Psoas muscle (tissue), 7 donors: ENCODE measurements at regions not wholly inside any gene's neighbourhood (a gene's known extent, or its start where the extent isn't known, plus 50 kb on each side); places are given as distances from the start of the nearest gene placed in this dataset.

ENCODE experiments used
- ATAC-seq, 4 donors: fragments of 200-7000 bp; cut with Tn5 transposase; one replicate each; pipeline ENCODE4 v1.9.1; 2020; ENCODE audit warnings: moderate library complexity in 3 of 4, mild to moderate bottlenecking in 2 of 4
- DNase-seq, 2 donors: peaks; one replicate each; pipeline ENCODE4 v3.0.0-alpha.2; 2020
- H3K27ac ChIP-seq: fragments of 200-600 bp; one replicate; pipeline ENCODE4 v1.8.0; 2022
- H3K27me3 ChIP-seq, 3 donors: fragments of 200-600 bp in 1 of 3; one replicate each; pipeline versions ENCODE4 v1.6.1 to v1.8.0; 2013 to 2022; ENCODE audit warnings: low read length in 2 of 3, mild to moderate bottlenecking in 2 of 3, moderate library complexity in 1 of 3; ENCODE audit not compliant: insufficient read depth in 3 of 3
- H3K36me3 ChIP-seq, 2 donors: fragments of 200-600 bp in 1 of 2; one replicate each; pipeline versions ENCODE4 v1.6.1 to v1.8.0; 2013 to 2022; ENCODE audit warnings: low read depth in 1 of 2, mild to moderate bottlenecking in 1 of 2, moderate library complexity in 1 of 2; ENCODE audit not compliant: insufficient read depth in 1 of 2
- H3K4me1 ChIP-seq: fragments of 200-600 bp; one replicate; pipeline ENCODE4 v1.8.0; 2022
- H3K4me3 ChIP-seq: fragments of 200-600 bp; one replicate; pipeline ENCODE4 v1.8.0; 2022; ENCODE audit warnings: mild to moderate bottlenecking
- H3K9me3 ChIP-seq: fragments of 200-600 bp; one replicate; pipeline ENCODE4 v1.8.0; 2022
- CTCF ChIP-seq: fragments of 200-600 bp; IDR thresholded peaks from one replicate; pipeline ENCODE4 v1.8.0; 2022; ENCODE audit warnings: antibody characterized with exemption
- WGBS, 3 donors: extraction: QIAGEN DNeasy Blood & Tissue Kit; methylation state at CpG; one replicate each; pipeline versions ENCODE4 v1.1.6 to v1.1.7; 2013; 5-methylcytosine and 5-hydroxymethylcytosine counted together
- intact Hi-C, 2 donors: fragments of 100-400 bp; cut with DNase I; formaldehyde crosslinking; loops; one replicate each; pipeline versions ENCODE4 v1.11.0 to v1.14.2; 2022
- donor health status: healthy with polysubstance abuse.
- donor health status: DM: no; HTN: no; CAD: no; lungs with moderate emphysema.
- donor health status: Bipolar disorder and iron deficiency.
- donor health status: healthy.
- donor health status: DM: yes; HTN: yes; CAD: no.
- donor health status: DM: no; HTN: no; CAD: no.
- donor health status: DM: yes; HTN: yes; CAD: no.

GRCh38 chr6:106792536-106793236 lies 163.3 kb downstream of the QRSL1 start:
- H3K9me3 ChIP-seq = peaks cover 2% of the 10 kb centered on the region
- H3K4me1 ChIP-seq = peaks cover 40% of the 10 kb centered on the region
- intact Hi-C loops = no loop called here
- ATAC-seq (peak in 2 of 4 donors; percentile 34 to 70), DNase-seq (no peak)
- H3K4me3 ChIP-seq = no peak overlapping the region
- no peaks in the 10 kb centered on the region for H3K36me3 ChIP-seq
- H3K27ac ChIP-seq = no peak overlapping the region
- 41 to 48% (median 42%) methylated on average over 7 of the region's 7 CpGs for whole genome bisulfite sequencing, 3 donors
- H3K27me3 ChIP-seq = no peaks in the 10 kb centered on the region
- TF ChIP-seq CTCF = no peak

GRCh38 chr6:106790935-106791334 lies 161.6 kb downstream of the QRSL1 start:
- intact Hi-C loops = no loop called here
- peaks cover 39% of the 10 kb centered on the region for H3K4me1 ChIP-seq
- no peaks in the 10 kb centered on the region for H3K36me3 ChIP-seq
- no peak for TF ChIP-seq CTCF
- peak in 3 of 4 donors; percentile 64 to 81 (median 72) for ATAC-seq
- H3K27ac ChIP-seq = no peak overlapping the region
- H3K9me3 ChIP-seq = no peaks in the 10 kb centered on the region
- 36 to 58% (median 46%) methylated on average over 8 of the region's 8 CpGs for WGBS, 3 donors
- no peak overlapping the region for H3K4me3 ChIP-seq
- no peak for DNase-seq
- H3K27me3 ChIP-seq = no peaks in the 10 kb centered on the region

GRCh38 chr6:106790149-106790770 lies 160.9 kb downstream of the QRSL1 start:
- TF ChIP-seq CTCF = no peak
- no peak for DNase-seq
- Histone ChIP-seq H3K4me1 (peaks cover 36% of the 10 kb centered on the region), H3K27ac (no peak overlapping the region), H3K27me3 (no peaks in the 10 kb centered on the region), H3K9me3 (no peaks in the 10 kb centered on the region), H3K36me3 (no peaks in the 10 kb centered on the region), H3K4me3 (no peak overlapping the region)
- WGBS, 3 donors = 57 to 74% (median 66%) methylated on average over 8 of the region's 8 CpGs
- intact Hi-C loops = no loop called here
- no peak for ATAC-seq

GRCh38 chr6:106789428-106790148 lies 160.2 kb downstream of the QRSL1 start:
- WGBS, 3 donors = 78 to 85% (median 84%) methylated on average over 3 of the region's 3 CpGs
- ATAC-seq (no peak), DNase-seq (no peak)
- H3K36me3 ChIP-seq = no peaks in the 10 kb centered on the region
- no peaks in the 10 kb centered on the region for H3K9me3 ChIP-seq
- H3K4me1 ChIP-seq = peaks cover 31% of the 10 kb centered on the region
- no peak for TF ChIP-seq CTCF
- intact Hi-C loops = no loop called here
- H3K27ac ChIP-seq = no peak overlapping the region
- no peak overlapping the region for H3K4me3 ChIP-seq
- no peaks in the 10 kb centered on the region for H3K27me3 ChIP-seq
